CD14-positive monocyte (primary cell): ENCODE measurements at regions not wholly inside any gene's neighbourhood (a gene's known extent, or its start where the extent isn't known, plus 50 kb on each side); places are given as distances from the start of the nearest gene placed in this dataset.

Source experiments
- DNase-seq, 3 donors: peaks; one replicate each; pipeline ENCODE4 v3.0.0-alpha.2; 2011 to 2022
- H2AFZ ChIP-seq: 2 replicates; pipeline ENCODE4 v1.6.0; 2012; ENCODE audit warnings: mild to moderate bottlenecking, low read depth, low read length, inconsistent platforms; ENCODE audit not compliant: insufficient read depth, poor library complexity, severe bottlenecking
- H3K27ac ChIP-seq, 2 donors: 1 replicate in 1 of 2; 2 replicates in 1 of 2; pipeline ENCODE4 v1.5.1; 2012 to 2013; ENCODE audit warnings: low read length in 2 of 2, control low read depth in 1 of 2, inconsistent platforms in 1 of 2, low read depth in 1 of 2, mild to moderate bottlenecking in 1 of 2
- H3K27me3 ChIP-seq, 2 donors: one replicate each; pipeline versions ENCODE4 v1.6.0 to v1.6.1; 2011 to 2013; ENCODE audit warnings: low read length in 2 of 2; ENCODE audit not compliant: control insufficient read depth in 2 of 2, insufficient read depth in 2 of 2
- H3K36me3 ChIP-seq, 2 donors: replicated peaks in 1 of 2; 1 replicate in 1 of 2; 2 replicates in 1 of 2; pipeline versions ENCODE4 v1.5.1 to v1.6.1; 2012 to 2013; ENCODE audit warnings: low read length in 2 of 2, control low read depth in 1 of 2, inconsistent platforms in 1 of 2, mild to moderate bottlenecking in 1 of 2; ENCODE audit not compliant: insufficient read depth in 2 of 2, control insufficient read depth in 1 of 2
- H3K4me1 ChIP-seq, 2 donors: 1 replicate in 1 of 2; 2 replicates in 1 of 2; pipeline versions ENCODE4 v1.5.1 to v1.6.1; 2012 to 2013; ENCODE audit warnings: low read length in 2 of 2, control low read depth in 1 of 2, inconsistent platforms in 1 of 2, mild to moderate bottlenecking in 1 of 2, moderate library complexity in 1 of 2; ENCODE audit not compliant: insufficient read depth in 2 of 2, control insufficient read depth in 1 of 2
- H3K4me2 ChIP-seq: replicated peaks from 2 replicates; pipeline ENCODE3; 2012; ENCODE audit warnings: low read length, moderate library complexity, mild to moderate bottlenecking; ENCODE audit not compliant: poor library complexity, severe bottlenecking; ENCODE audit errors: extremely low read depth
- H3K4me3 ChIP-seq, 3 experiments: fragments of 200-600 bp in 1 of 3; sonication (generic) in 1 of 3; replicated peaks in 1 of 3; 1 replicate in 2 of 3; 2 replicates in 1 of 3; pipeline ENCODE4 v1.5.1; 2011 to 2013; ENCODE audit warnings: low read length in 3 of 3, mild to moderate bottlenecking in 3 of 3, control low read depth in 2 of 3, low read depth in 2 of 3, inconsistent platforms in 1 of 3, moderate library complexity in 1 of 3
- H3K79me2 ChIP-seq: 2 replicates; pipeline ENCODE4 v1.6.0; 2012; ENCODE audit warnings: mild to moderate bottlenecking, control low read depth, inconsistent platforms, low read length, moderate library complexity; ENCODE audit not compliant: insufficient read depth
- H3K9ac ChIP-seq: 2 replicates; pipeline ENCODE4 v1.6.0; 2017; ENCODE audit warnings: low read length, mild to moderate bottlenecking; ENCODE audit not compliant: insufficient read depth, poor library complexity, severe bottlenecking
- H3K9me3 ChIP-seq, 2 donors: replicated peaks in 1 of 2; 1 replicate in 1 of 2; 2 replicates in 1 of 2; pipeline versions ENCODE4 v1.5.1 to v1.6.1; 2012 to 2013; ENCODE audit warnings: low read length in 2 of 2, control low read depth in 1 of 2; ENCODE audit not compliant: control insufficient read depth in 1 of 2, insufficient read depth in 1 of 2
- H4K20me1 ChIP-seq: 2 replicates; pipeline ENCODE4 v1.6.0; 2012; ENCODE audit warnings: mild to moderate bottlenecking, low read length, control low read depth, moderate library complexity; ENCODE audit not compliant: insufficient read depth
- H3K27ac Mint-ChIP-seq, 7 donors: one replicate each; pipeline ENCODE4 v1.8.0; 2020; ENCODE audit warnings: mild to moderate bottlenecking in 7 of 7, mixed read lengths in 7 of 7, moderate library complexity in 6 of 7, inconsistent platforms in 2 of 7
- H3K27me3 Mint-ChIP-seq, 3 donors: one replicate each; pipeline ENCODE4 v1.8.0; 2021 to 2022; ENCODE audit warnings: low read depth in 3 of 3, mild to moderate bottlenecking in 3 of 3, mixed read lengths in 3 of 3, moderate library complexity in 3 of 3, inconsistent platforms in 1 of 3
- H3K36me3 Mint-ChIP-seq, 2 donors: one replicate each; pipeline ENCODE4 v1.8.0; 2020; ENCODE audit warnings: mixed read lengths in 2 of 2, inconsistent platforms in 1 of 2, mild to moderate bottlenecking in 1 of 2
- H3K4me1 Mint-ChIP-seq: one replicate; pipeline ENCODE4 v1.8.0; 2020; ENCODE audit warnings: mild to moderate bottlenecking, mixed read lengths
- H3K4me3 Mint-ChIP-seq, 2 donors: one replicate each; pipeline ENCODE4 v1.8.0; 2020; ENCODE audit warnings: mild to moderate bottlenecking in 2 of 2, mixed read lengths in 2 of 2, moderate library complexity in 1 of 2
- H3K9me3 Mint-ChIP-seq, 7 donors: one replicate each; pipeline ENCODE4 v1.8.0; 2020 to 2022; ENCODE audit warnings: mixed read lengths in 7 of 7, mild to moderate bottlenecking in 6 of 7, moderate library complexity in 6 of 7, inconsistent platforms in 2 of 7
- WGBS: methylation state at CpG from one replicate; pipeline ENCODE4 v1.1.5; 2013; ENCODE audit warnings: missing lambda C conversion rate; ENCODE audit not compliant: insufficient coverage; 5-methylcytosine and 5-hydroxymethylcytosine counted together
- intact Hi-C, 2 donors: fragments of 100-400 bp; cut with micrococcal nuclease; formaldehyde crosslinking; loops; one replicate each; pipeline versions ENCODE4 v1.15.0 to v1.15.1; 2023
- TF ChIP-seq, protein P1 (sequence below): fragments of 200-600 bp; IDR thresholded peaks from one replicate; pipeline ENCODE4 v1.8.0; 2022; ENCODE audit warnings: antibody characterized with exemption, mild to moderate bottlenecking

DNA sequence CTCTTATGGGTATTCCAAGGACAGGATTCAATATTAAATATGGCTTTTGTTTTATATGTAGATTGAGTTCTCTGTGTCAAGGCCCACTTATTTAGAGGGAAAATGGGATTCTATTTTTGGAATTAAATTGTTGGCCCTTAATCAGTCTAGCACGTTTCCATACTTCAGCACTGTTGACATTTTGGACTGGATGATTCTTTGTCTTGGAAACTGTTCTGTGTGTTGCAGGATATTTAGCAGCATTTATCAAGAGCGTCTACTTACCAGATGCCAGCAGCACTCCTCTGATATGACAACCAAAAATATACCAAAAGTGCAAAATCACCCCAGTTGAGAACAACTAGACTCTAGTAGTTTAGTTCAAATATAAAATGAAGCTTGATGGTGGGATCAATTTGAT, 1027.0 kb upstream of the COX7C start:
- H3K27me3 Mint-ChIP-seq, result peaks cover 0 to 1% (median 0%) of the 10 kb centered on the region in 3 donors
- H3K79me2 ChIP-seq, result no peaks in the 10 kb centered on the region
- H3K9ac ChIP-seq, result no peak overlapping the region
- H3K4me3 Mint-ChIP-seq, result no peak overlapping the region
- H3K27me3 ChIP-seq, result no peaks in the 10 kb centered on the region
- H2AFZ ChIP-seq, result no peak overlapping the region
- no CpG with 5 or more reads among the region's 2 CpGs for WGBS
- no peak overlapping the region for H3K27ac Mint-ChIP-seq
- intact Hi-C loops, result no loop called here
- TF ChIP-seq, protein P1, sequence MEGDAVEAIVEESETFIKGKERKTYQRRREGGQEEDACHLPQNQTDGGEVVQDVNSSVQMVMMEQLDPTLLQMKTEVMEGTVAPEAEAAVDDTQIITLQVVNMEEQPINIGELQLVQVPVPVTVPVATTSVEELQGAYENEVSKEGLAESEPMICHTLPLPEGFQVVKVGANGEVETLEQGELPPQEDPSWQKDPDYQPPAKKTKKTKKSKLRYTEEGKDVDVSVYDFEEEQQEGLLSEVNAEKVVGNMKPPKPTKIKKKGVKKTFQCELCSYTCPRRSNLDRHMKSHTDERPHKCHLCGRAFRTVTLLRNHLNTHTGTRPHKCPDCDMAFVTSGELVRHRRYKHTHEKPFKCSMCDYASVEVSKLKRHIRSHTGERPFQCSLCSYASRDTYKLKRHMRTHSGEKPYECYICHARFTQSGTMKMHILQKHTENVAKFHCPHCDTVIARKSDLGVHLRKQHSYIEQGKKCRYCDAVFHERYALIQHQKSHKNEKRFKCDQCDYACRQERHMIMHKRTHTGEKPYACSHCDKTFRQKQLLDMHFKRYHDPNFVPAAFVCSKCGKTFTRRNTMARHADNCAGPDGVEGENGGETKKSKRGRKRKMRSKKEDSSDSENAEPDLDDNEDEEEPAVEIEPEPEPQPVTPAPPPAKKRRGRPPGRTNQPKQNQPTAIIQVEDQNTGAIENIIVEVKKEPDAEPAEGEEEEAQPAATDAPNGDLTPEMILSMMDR, result no peak
- H3K27ac ChIP-seq, result no peak overlapping the region
- DNase-seq, result no peak
- H3K4me3 ChIP-seq, result no peak overlapping the region
- no peaks in the 10 kb centered on the region for H3K4me1 Mint-ChIP-seq
- no peaks in the 10 kb centered on the region for H3K4me1 ChIP-seq
- H3K4me2 ChIP-seq, result no peak overlapping the region
- no peaks in the 10 kb centered on the region for H3K36me3 Mint-ChIP-seq
- H3K9me3 ChIP-seq, result peaks cover 11 to 12% of the 10 kb centered on the region in 2 donors
- peaks cover 3 to 14% (median 6%) of the 10 kb centered on the region in 7 donors for H3K9me3 Mint-ChIP-seq
- no peaks in the 10 kb centered on the region for H4K20me1 ChIP-seq
- H3K36me3 ChIP-seq, result no peaks in the 10 kb centered on the region

DNA sequence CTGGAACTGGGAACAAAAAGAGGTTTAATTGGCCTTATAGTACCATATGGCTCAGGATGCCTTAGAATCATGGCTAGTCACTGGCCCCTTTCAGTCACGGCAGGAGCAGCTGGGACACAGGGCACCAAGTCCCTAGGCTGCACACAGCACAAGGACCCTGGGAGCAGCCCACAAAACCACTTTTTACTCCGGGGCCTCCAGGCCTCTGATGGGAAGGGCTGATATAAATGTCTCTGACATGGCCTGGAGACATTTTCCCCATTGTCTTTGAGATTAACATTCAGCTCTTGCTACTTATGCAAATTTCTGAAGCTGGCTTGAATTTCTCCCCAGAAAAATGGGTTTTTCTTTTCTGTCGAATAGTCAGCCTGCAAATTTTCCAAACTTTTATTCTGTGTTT, 1026.4 kb upstream of the COX7C start:
- no peaks in the 10 kb centered on the region for H3K4me1 Mint-ChIP-seq
- H3K9me3 Mint-ChIP-seq, result peaks cover 3 to 14% (median 6%) of the 10 kb centered on the region in 7 donors
- no peak overlapping the region for H2AFZ ChIP-seq
- WGBS, result 71% methylated on average over 1 of the region's 3 CpGs
- intact Hi-C loops, result no loop called here
- no peaks in the 10 kb centered on the region for H4K20me1 ChIP-seq
- H3K36me3 Mint-ChIP-seq, result no peaks in the 10 kb centered on the region
- H3K4me1 ChIP-seq, result no peaks in the 10 kb centered on the region
- H3K27me3 ChIP-seq, result no peaks in the 10 kb centered on the region
- TF ChIP-seq, protein P1, result no peak
- no peak overlapping the region for H3K27ac ChIP-seq
- no peak overlapping the region for H3K27ac Mint-ChIP-seq
- H3K36me3 ChIP-seq, result no peaks in the 10 kb centered on the region
- no peak for DNase-seq
- no peak overlapping the region for H3K9ac ChIP-seq
- H3K79me2 ChIP-seq, result no peaks in the 10 kb centered on the region
- no peak overlapping the region for H3K4me3 ChIP-seq
- no peak overlapping the region for H3K4me2 ChIP-seq
- peaks cover 0 to 1% (median 0%) of the 10 kb centered on the region in 3 donors for H3K27me3 Mint-ChIP-seq
- no peak overlapping the region for H3K4me3 Mint-ChIP-seq
- H3K9me3 ChIP-seq, result peaks cover 11 to 12% of the 10 kb centered on the region in 2 donors
